ENCODE measurements at regions not wholly inside any gene's neighbourhood (a gene's known extent, or its start where the extent isn't known, plus 50 kb on each side); places are given as distances from the start of the nearest gene placed in this dataset.
A peak's percentile ranks its signal among the peaks of the same experiment; 100 is the strongest.

DNA sequence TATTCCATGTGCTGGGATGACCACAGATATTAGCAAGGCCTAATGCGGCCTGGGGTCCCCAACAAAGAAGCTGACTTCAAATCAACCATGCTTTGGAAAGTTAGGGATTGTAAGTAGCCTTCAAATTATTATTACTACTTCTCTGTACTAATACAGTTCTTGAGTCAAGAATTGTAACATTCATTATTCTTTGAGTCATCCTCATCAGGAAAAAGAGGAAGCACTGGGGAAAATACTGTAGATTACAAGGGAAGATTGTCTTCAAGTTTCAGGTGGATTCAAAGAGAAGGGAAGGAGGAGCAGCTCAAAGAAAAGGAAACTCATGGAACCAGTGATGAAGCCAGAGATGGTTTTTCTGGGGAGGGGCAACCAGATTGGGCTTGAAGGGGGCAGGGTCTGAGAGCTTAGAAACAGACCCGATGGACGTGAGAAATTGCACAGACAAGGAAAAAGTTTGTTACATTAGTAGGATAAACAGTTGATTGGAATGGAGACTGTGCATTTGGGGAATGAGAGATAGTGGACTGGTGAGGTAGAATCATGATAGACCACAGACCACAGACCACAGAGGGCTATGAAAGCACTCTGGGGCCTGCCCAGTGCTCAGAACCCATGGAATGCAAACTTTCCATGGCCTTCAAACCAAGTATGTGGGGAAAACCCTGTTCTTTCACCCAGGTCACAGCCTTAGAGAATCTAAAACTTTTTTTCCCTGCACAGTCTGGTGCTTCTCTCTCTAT, 209.9 kb downstream of the ZNF365 start:
- TF ChIP-seq POLR2AphosphoS5 (IDR thresholded peaks at IDR 0.05), result no peak
- TF ChIP-seq, protein P1, sequence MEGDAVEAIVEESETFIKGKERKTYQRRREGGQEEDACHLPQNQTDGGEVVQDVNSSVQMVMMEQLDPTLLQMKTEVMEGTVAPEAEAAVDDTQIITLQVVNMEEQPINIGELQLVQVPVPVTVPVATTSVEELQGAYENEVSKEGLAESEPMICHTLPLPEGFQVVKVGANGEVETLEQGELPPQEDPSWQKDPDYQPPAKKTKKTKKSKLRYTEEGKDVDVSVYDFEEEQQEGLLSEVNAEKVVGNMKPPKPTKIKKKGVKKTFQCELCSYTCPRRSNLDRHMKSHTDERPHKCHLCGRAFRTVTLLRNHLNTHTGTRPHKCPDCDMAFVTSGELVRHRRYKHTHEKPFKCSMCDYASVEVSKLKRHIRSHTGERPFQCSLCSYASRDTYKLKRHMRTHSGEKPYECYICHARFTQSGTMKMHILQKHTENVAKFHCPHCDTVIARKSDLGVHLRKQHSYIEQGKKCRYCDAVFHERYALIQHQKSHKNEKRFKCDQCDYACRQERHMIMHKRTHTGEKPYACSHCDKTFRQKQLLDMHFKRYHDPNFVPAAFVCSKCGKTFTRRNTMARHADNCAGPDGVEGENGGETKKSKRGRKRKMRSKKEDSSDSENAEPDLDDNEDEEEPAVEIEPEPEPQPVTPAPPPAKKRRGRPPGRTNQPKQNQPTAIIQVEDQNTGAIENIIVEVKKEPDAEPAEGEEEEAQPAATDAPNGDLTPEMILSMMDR (IDR thresholded peaks at IDR 0.05 in 8 of 11, conservative IDR thresholded peaks at IDR 0.05 in 3 of 11), result no peak
- TF ChIP-seq POLR2A (IDR thresholded peaks at IDR 0.05), result no peak
- H3K4me1 ChIP-seq, result peaks cover 0 to 31% (median 2%) of the 10 kb centered on the region in 6 donors
- peaks cover 0 to 4% (median 0%) of the 10 kb centered on the region in 8 donors for H3K9me3 ChIP-seq
- no peaks in the 10 kb centered on the region for H3K27me3 ChIP-seq (replicated peaks in 1 of 7)
- H3K4me3 ChIP-seq, result no peak overlapping the region
- no peaks in the 10 kb centered on the region for H3K36me3 ChIP-seq
- no peak for DNase-seq
- WGBS, 5 donors, result 86 to 92% (median 89%) methylated on average over 3 of the region's 3 CpGs
- intact Hi-C loops (cut with DNase I; ENCODE audit: low total_unique reads), result loop anchor here (10.0 kb wide), 1 partner anchor 501 kb away; no protein-coding TSS in a partner anchor
- peak overlapping the region in 3 of 8 donors; percentile 22 to 62 (median 43) for H3K27ac ChIP-seq

DNA sequence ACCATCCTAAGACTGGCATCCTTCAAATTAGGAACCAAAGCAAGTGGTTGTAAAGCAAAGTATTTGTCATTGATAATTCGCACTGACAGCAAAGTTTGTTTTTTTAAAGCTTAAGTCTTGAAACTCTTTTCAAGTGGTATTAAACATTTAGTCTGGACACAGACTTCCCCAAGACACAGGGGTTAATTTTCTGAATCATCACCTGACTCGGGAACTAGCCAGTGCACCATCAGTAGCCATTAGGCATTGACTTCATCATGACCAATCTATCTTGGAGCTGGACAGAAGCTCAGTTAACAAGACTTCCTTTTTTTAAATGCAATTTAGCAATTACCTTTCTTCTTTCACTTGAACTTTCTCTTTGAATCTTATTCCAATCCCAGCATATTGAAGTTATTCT, 210.6 kb downstream of the ZNF365 start:
- DNase-seq, result no peak
- Histone ChIP-seq H3K9me3 (peaks cover 0 to 4% (median 0%) of the 10 kb centered on the region in 8 donors), H3K4me3 (no peak overlapping the region), H3K27ac (peak overlapping the region in 3 of 8 donors; percentile 43 to 62 (median 44)), H3K36me3 (no peaks in the 10 kb centered on the region), H3K27me3 (replicated peaks in 1 of 7) (no peaks in the 10 kb centered on the region), H3K4me1 (peaks cover 0 to 31% (median 2%) of the 10 kb centered on the region in 6 donors)
- whole genome bisulfite sequencing, 5 donors, result 64 to 91% (median 74%) methylated on average over 2 of the region's 2 CpGs
- TF ChIP-seq, protein P1 (IDR thresholded peaks at IDR 0.05 in 8 of 11, conservative IDR thresholded peaks at IDR 0.05 in 3 of 11), result no peak
- no peak for TF ChIP-seq POLR2AphosphoS5 (IDR thresholded peaks at IDR 0.05)
- no peak for TF ChIP-seq POLR2A (IDR thresholded peaks at IDR 0.05)
- intact Hi-C loops (cut with DNase I; ENCODE audit: low total_unique reads), result loop anchor here (10.0 kb wide), 1 partner anchor 500 kb away; no protein-coding TSS in a partner anchor

DNA sequence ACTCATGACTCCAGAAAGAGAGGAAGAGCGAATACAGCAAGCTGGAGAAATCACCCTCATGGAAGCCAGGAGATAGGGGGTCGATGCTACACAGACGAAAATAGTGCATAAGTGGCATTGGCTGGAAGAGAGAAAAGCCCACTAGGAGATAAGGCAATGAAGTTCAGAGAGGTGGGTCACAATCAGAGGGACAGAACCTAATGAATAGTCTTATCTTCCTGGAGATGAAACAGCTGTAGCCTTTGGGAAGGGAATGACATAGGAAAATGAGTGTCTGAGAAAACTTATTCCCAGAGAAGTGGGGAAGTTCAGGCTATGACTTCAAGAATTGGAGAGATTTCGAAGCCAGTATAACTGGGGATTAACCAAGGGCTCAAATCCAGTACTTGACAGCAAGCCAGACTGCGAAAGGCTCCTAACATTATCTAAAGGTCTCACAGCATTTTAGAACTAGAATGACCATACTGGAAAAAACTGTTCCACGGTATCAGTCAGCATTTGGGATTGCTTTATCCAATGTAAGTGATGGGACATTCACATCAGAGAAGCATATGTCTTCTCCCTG, 211.1 kb downstream of the ZNF365 start:
- no peaks in the 10 kb centered on the region for H3K36me3 ChIP-seq
- 72 to 80% (median 74%) methylated on average over 6 of the region's 6 CpGs for WGBS, 5 donors
- no peak for DNase-seq

More for the DNA sequence above, 211.1 kb downstream of the ZNF365 start:
- peaks cover 0 to 4% (median 0%) of the 10 kb centered on the region in 8 donors for H3K9me3 ChIP-seq
- H3K27ac ChIP-seq, result peak overlapping the region in 4 of 8 donors; percentile 38 to 62 (median 44)
- peak in 1 of 3 donors; percentile 11 for TF ChIP-seq POLR2AphosphoS5 (IDR thresholded peaks at IDR 0.05)
- TF ChIP-seq, protein P1 (IDR thresholded peaks at IDR 0.05 in 8 of 11, conservative IDR thresholded peaks at IDR 0.05 in 3 of 11), result no peak
- peaks cover 0 to 31% (median 2%) of the 10 kb centered on the region in 6 donors for H3K4me1 ChIP-seq
- intact Hi-C loops (cut with DNase I; ENCODE audit: low total_unique reads), result loop anchor here (10.0 kb wide), 1 partner anchor 500 kb away; no protein-coding TSS in a partner anchor
- H3K27me3 ChIP-seq (replicated peaks in 1 of 7), result no peaks in the 10 kb centered on the region
- H3K4me3 ChIP-seq, result no peak overlapping the region

All from spleen (tissue), 11 donors.